CD1c-positive myeloid dendritic cell (primary cell): ENCODE measurements at regions not wholly inside any gene's neighbourhood (a gene's known extent, or its start where the extent isn't known, plus 50 kb on each side); places are given as distances from the start of the nearest gene placed in this dataset.
"Not testable (repeated sequence)": the region's sequence is repeated elsewhere in the genome, so short reads cannot be mapped to it uniquely, and the experiment has no call there.

Experiments
- DNase-seq: peaks from one replicate; pipeline ENCODE4 v3.0.0-alpha.2; 2016; ENCODE audit errors: extremely low spot score

GRCh38 chr5:82956600-82956999, 120.6 kb downstream of the TMEM167A start:
- DNase-seq: no peak

DNA sequence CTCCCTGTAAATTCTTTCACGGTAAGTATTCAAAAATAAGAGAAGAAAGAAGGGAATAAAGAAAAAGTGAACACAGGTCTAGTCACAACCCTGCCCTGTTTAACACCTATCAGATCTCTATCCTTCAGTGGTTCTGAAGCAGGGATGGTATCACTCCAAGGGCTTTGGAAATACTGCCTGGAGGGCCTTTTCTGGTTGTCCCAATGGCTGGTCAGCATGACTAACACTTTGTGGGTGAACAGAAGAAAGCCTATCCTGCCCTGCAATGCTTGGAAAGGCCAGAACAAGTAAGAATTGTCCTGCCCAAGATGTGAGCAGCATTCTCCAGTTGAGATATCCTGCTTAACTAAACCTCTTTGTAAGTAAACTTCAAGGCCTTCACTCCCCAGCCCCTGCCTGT, 124.9 kb downstream of the TMEM167A start:
- DNase-seq: no peak

GRCh38 chr5:82944267-82944666, 132.9 kb downstream of the TMEM167A start:
- DNase-seq: not testable (repeated sequence)

DNA sequence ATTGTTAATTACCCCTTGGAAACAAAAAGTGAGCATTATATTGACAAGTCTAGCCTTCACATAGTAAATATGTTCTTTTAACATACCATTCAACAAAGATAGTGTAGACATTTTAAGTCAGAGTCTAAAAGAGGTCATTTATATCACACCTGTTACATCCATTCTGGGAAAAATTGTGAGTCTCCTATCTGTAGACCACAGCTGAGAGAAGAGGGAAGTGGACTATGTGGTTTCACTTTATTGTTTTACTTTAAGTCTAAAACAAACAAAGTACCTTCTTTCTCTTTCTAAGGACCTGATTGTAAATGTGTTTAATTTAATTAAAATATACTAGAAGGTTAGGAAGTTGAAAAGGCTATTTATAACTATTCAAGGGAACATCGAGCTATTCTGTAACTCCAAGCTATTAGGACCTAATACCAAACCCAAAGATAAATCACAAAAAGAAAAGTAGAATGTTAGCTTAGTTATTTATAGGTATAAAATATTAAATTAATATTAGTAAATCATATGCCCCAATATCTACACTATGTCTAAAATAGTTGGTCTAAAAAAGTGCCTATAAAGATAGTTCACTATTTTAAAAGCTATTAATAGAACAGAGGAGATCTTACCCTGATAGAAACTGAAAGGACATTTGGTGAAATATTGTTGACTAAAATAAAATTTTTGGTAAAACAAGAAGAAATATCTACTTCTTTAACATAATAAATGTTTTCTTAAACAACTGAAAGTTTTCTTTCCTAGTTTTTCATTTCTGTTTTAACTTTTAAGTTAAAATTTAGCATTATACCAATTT, 134.9 kb downstream of the TMEM167A start:
- DNase-seq: no peak

- no peak for DNase-seq
Observed at GRCh38 chr5:82938901-82939725, 138.1 kb downstream of the TMEM167A start.

DNA sequence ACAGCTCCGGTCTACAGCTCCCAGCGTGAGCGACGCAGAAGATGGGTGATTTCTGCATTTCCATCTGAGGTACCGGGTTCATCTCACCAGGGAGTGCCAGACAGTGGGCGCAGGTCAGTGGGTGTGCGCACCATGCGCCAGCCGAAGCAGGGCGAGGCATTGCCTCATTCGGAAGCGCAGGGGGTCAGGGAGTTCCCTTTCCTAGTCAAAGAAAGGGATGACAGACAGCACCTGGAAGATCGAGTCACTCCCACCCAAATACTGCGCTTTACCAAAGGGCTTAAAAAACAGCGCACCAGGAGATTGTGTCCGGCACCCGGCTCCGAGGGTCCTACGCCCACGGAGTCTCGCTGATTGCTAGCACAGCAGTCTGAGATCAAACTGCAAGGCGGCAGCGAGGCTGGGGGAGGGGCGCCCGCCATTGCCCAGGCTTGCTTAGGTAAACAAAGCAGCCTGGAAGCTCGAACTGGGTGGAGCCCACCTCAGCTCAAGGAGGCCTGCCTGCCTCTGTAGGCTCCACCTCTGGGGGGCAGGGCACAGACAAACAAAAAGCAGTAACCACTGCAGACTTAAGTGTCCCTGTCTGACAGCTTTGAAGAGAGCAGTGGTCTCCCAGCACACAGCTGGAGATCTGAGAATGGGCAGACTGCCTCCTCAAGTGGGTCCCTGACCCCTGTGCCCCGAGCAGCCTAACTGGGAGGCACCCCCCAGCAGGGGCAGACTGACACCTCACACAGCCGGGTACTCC, 144.5 kb downstream of the TMEM167A start:
- DNase-seq: not testable (repeated sequence)

DNA sequence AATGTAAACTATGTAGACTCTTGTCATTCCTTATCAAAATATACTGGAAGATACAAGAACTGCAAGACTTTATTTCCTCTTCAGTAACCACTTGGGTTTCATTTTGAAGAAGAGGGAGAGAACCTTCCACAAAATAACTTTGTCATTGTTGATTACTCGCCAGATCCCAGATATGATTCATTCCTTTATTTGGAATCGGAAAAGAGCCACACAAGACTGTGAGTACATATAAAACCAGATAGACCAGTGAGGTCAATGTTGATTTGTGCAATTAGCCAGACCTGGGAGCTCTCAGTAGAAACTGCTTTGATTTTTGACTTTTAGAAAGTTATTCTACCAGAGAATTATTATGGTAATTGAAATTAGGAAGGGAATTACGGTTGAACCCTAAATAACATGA, 146.1 kb downstream of the TMEM167A start:
- peak; percentile 39 for DNase-seq

DNA sequence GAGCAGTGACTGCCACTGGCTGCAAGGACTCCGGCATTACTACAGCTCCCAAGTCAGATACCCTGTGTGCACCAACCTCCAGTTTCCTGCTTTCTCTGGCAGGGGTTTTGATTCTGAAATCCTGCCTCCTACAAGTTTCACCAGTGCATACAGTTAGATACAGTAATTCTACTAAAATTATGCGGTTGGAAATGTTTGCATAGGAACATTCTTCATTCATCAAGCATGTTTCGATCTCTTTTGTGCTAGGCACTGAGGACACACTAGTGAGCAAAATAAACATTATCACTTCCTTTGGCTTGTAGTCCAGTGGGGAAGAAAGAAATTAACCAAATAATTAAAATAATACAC, 152.2 kb downstream of the TMEM167A start:
- DNase-seq: no peak

- DNase-seq: no peak
Observed at GRCh38 chr5:82924226-82925060, 152.8 kb downstream of the TMEM167A start.

GRCh38 chr5:82922086-82922734, 155.0 kb downstream of the TMEM167A start:
- no peak for DNase-seq

DNA sequence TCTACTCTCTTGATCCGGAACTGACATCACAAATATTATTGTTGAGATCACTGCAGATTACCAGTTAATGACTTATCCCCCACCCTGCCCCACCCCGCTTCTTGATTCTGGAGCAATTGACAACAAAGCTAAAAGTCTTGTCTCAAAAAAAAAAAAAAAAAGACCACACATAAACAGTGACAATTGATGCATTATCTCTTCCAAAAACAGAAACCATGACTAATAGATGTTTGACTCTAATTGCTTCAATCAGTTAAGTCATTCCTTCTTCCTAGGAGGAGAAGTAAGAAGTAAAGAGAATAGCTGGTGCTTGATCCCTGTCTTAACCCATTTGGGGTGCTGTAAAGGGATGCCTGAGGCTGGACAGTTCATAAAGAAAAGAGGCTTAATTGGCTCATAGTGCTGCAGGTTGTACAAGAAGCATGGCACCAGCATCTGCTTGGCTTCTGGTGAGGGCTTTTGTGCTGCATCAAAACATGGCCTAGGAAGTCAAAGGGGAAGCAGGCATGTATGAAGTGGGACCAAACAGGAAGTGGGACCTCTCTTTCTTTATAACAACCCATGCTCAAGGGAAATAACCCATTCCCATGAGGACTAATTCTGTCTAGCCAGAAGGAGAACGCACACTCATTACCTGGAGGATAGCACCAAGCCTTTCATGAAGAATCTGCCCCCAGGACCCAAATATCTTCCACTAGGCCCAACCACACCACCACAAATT, 158.7 kb downstream of the TMEM167A start:
- DNase-seq: no peak

DNA sequence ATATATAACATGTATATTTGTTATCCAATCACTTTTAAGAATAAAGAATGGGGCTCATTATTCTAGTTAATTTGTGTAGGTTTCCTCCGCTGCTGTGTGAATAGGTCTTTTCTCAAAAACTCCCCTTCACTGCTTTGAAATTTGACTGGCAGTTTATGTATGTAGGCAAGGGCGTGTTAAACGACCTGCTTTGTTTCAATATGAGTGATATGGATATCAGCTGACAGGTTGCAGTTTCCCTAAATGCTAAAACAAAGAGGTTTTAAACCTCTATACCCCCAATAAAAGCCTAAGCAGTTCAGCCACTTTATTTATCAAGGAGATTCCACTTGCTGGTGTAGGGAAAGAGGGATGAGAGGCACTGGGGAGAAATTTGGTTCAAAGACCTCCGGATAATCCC, 159.6 kb downstream of the TMEM167A start:
- no peak for DNase-seq

DNA sequence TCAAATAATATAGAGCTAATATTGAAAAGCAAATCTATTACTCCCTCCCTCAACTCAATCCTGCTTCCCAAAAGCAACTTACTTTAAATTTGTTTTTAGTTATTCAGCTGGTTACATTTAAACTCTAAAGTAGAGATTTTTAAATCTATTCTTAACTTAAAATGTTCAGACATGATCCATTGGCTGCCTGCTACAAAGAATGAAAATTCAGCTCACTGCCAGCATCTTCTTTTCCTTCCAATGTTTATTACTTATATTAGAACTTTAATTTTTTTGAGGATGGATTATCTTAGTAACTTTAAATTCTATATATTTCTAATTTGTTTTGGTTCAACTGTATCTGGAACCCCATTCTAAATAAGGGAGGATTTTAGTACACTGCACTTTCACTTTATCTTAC, 163.2 kb downstream of the TMEM167A start:
- no peak for DNase-seq

DNA sequence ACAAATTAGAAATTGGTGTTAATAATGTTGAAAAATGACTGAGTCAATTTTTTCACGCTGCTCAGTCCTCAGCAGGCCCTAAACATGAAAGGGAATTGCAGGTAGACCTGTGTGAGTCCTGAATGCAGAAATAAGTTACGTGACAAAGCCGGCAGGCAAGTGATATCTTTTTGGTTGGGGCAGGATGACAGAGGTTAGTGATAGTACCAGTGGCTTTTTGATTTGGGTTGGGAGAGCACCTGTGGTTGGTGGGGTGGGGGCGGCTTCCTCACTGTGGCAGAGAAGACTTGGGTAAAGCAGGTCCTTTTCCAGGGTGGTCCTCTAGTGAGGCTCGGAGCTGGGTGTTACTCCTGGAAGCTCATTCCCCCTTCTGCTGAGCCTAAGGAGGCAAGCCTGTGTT, 164.7 kb downstream of the TMEM167A start:
- DNase-seq: no peak

- no peak for DNase-seq
Observed at GRCh38 chr5:82911910-82912309, 165.3 kb downstream of the TMEM167A start.

DNA sequence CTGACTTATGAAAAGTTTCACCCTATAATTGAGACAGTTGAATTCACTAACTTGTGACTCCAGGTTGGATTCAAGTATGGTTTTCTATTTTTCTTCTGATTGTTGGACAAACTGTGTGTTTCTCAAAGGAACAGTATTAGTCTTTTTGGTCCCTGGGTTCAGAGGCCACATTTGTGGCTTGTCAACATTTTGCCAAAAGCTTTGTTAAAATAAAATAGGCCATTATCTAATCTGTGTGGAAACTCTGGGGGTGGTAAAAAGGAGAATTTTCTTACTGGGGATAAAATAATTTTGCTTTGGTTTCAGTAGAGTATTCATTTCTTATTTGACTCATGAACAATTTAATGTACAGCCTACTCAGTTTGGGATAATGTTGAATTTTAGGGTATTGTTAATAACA, 166.3 kb downstream of the TMEM167A start:
- no peak for DNase-seq

DNA sequence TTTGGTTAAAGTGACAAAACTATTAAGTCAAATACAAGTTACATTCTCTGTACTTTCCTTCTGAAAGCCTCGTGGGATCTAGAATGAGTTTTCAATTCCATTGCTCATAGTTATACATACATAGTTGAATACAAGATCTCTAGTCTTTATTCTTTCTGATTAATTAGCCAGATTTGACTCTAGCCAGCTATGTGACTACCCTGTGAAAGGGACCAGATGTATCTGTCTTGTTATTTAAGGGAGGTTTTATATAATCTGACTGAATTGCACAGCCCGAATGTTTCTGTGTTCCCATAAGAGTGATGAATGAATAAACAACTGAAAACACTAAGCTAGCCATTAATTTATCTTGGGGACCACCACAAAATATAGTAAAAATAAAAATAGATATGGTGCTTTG, 166.7 kb downstream of the TMEM167A start:
- DNase-seq: no peak

DNA sequence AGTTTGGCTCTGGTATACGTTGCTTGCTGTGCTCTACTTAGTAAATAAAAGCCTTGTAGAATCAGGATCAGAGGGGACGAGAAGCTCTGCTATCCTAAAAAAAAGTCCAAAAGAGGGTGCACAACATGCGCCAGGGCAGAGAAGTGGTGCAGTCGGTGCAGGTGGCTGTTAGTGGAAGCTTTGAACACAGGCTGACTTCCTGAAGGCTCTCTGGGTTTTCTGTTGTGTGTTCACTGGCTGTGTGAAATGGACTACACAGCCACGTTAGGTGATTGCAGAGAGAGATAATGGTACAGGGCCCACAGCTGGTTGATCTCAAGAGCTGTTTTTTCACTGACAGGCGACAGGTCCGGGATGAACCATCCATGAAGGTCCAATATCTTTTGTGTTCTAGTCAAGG, 167.4 kb downstream of the TMEM167A start:
- DNase-seq: no peak

DNA sequence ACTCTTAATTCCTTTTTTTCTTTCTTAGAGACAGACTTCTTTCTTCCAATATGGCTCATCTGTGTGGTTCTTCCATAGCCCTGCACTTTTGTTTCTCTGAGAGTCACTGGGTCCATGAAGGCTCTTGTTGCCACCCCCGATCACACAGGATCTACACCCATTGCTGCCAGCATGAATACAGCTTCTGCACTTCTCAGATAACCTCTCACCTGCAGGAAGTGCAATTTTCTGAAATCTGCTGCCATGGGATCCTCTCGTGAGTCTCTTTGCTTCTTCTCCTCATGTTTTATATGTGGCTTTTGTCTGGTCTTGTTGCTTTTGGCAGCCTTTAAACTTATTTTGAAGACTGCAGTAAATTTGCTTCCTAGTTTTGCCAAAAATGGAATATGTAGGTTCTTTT, 171.2 kb downstream of the TMEM167A start:
- DNase-seq: no peak

DNA sequence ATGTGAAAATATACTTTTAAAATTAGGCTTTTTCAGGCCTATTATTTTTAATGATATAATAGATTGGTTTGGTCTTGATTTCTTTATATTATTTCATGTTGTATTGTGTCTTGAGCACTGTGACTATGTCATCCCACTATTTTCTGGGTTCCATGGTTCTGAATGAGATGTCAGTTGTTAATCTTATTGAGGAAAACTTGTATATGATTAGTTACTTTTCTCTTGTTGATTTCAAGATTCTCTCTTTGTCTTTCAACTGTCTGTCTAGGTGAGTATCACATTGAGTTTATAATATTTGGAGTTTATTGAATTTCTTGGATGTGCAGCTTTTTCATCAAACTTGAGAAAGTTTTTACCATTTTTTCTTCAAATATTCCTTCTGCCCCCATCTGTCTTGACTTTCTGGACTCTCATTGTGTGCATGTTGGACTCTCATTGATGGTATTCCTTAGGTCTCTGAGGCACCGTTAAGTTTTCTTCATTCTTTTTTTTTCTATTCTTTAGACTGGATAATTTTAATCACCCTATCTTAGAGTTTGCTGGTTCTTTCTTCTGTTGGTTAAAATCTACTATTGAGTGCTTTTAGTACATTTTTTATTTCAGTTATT, 175.8 kb downstream of the TMEM167A start:
- DNase-seq: no peak
